ENCODE measurements at regions not wholly inside any gene's neighbourhood (a gene's known extent, or its start where the extent isn't known, plus 50 kb on each side); places are given as distances from the start of the nearest gene placed in this dataset.

DNA sequence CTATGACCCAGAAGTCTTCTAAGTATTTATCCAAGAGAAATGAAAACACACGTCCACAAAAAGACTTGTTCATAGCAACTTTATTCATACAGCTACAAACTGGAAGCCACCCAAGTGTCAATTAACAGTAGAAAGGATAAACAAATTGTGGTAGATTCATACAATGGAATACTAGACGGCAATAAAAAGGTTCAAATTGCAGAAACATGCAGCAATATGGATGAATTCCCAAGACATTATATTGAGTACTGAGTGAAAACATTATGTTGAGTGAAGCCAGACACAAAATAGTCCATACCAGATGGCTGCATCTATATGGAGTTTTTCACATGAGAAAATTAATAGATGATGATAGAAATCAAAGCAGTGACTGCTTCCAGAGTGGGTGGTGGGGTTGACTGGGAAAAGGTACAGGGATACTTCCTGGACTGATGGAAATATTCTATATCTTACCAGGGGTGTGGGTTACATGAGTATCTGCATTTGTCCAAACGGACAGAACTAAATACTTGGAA is 292.0 kb downstream of the FGFR2 start:
- Histone ChIP-seq H3K27ac (no peak overlapping the region), H3K4me1 (no peaks in the 10 kb centered on the region), H3K9me3 (peaks cover 0 to 3% (median 0%) of the 10 kb centered on the region in 8 donors), H3K27me3 (replicated peaks in 1 of 7) (no peaks in the 10 kb centered on the region), H3K4me3 (no peak overlapping the region), H3K36me3 (no peaks in the 10 kb centered on the region)
- intact Hi-C loops (cut with DNase I; ENCODE audit: low total_unique reads) = no loop called here
- WGBS, 5 donors = 52 to 62% (median 55%) methylated on average over 3 of the region's 3 CpGs
- DNase-seq = no peak
- TF ChIP-seq POLR2A (IDR thresholded peaks at IDR 0.05) (no peak), POLR2AphosphoS5 (IDR thresholded peaks at IDR 0.05) (no peak)
- TF ChIP-seq, protein P1, sequence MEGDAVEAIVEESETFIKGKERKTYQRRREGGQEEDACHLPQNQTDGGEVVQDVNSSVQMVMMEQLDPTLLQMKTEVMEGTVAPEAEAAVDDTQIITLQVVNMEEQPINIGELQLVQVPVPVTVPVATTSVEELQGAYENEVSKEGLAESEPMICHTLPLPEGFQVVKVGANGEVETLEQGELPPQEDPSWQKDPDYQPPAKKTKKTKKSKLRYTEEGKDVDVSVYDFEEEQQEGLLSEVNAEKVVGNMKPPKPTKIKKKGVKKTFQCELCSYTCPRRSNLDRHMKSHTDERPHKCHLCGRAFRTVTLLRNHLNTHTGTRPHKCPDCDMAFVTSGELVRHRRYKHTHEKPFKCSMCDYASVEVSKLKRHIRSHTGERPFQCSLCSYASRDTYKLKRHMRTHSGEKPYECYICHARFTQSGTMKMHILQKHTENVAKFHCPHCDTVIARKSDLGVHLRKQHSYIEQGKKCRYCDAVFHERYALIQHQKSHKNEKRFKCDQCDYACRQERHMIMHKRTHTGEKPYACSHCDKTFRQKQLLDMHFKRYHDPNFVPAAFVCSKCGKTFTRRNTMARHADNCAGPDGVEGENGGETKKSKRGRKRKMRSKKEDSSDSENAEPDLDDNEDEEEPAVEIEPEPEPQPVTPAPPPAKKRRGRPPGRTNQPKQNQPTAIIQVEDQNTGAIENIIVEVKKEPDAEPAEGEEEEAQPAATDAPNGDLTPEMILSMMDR (IDR thresholded peaks at IDR 0.05 in 8 of 11, conservative IDR thresholded peaks at IDR 0.05 in 3 of 11) = no peak

DNA sequence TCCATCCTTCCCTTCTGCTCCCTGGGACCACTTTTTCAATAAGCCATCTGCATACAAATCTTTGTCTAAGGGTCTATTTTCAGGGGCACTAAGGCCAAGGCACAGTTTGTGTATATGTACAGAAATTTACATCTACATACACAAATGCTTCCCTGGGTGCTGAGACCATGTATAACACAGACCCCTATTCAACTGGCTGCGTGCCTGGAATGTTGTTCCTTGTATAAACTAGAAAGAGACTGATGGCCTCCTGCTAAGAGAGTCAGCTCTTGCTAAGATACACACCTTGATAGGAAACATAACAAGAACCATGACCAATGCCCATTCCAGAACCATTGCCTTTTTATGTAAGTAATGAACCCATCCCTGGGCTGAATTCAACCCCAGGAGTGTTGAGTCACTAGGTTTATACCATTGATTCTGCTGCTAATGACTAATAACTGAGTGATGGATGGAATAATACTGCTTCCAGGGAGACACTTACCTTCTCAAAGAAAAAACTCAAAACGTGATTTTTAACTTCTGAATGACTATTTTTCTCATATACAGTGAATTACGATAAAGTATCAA is 290.7 kb downstream of the FGFR2 start:
- H3K36me3 ChIP-seq = no peaks in the 10 kb centered on the region
- no peak for TF ChIP-seq POLR2A (IDR thresholded peaks at IDR 0.05)
- TF ChIP-seq POLR2AphosphoS5 (IDR thresholded peaks at IDR 0.05) = no peak
- TF ChIP-seq, protein P1 (IDR thresholded peaks at IDR 0.05 in 8 of 11, conservative IDR thresholded peaks at IDR 0.05 in 3 of 11) = no peak
- no peak for DNase-seq
- peaks cover 0 to 3% (median 0%) of the 10 kb centered on the region in 8 donors for H3K9me3 ChIP-seq
- WGBS, 5 donors = 66 to 77% (median 75%) methylated on average over 3 of the region's 3 CpGs
- H3K27me3 ChIP-seq (replicated peaks in 1 of 7) = no peaks in the 10 kb centered on the region
- no peaks in the 10 kb centered on the region for H3K4me1 ChIP-seq
- no peak overlapping the region for H3K4me3 ChIP-seq
- no peak overlapping the region for H3K27ac ChIP-seq
- intact Hi-C loops (cut with DNase I; ENCODE audit: low total_unique reads) = no loop called here

DNA sequence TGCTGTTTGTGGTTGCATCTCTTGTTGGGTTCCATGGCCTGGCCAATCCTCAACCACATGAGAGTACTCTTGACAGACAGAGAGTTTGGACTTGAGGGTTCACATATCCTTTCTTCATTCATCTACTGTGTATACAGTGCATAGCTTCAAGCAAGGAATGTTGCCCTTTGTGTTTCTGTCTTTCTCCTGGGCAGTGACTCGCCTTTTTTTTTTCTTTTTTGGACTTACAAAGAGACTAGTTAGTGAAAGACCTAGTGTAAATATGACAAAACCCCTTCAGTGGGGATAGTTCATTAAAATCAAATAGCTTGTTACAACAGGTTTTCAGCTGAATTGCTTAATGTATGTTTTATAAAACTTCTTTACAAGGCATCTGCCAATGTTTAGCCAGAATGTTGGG is 290.2 kb downstream of the FGFR2 start:
- Histone ChIP-seq H3K36me3 (no peaks in the 10 kb centered on the region), H3K4me3 (no peak overlapping the region), H3K27ac (no peak overlapping the region), H3K27me3 (replicated peaks in 1 of 7) (no peaks in the 10 kb centered on the region), H3K4me1 (no peaks in the 10 kb centered on the region), H3K9me3 (peaks cover 0 to 3% (median 0%) of the 10 kb centered on the region in 8 donors)
- 54 to 75% (median 68%) methylated on average over 1 of the region's 1 CpG for WGBS, 5 donors
- intact Hi-C loops (cut with DNase I; ENCODE audit: low total_unique reads) = no loop called here
- no peak for TF ChIP-seq POLR2AphosphoS5 (IDR thresholded peaks at IDR 0.05)
- TF ChIP-seq POLR2A (IDR thresholded peaks at IDR 0.05) = no peak
- TF ChIP-seq, protein P1 (IDR thresholded peaks at IDR 0.05 in 8 of 11, conservative IDR thresholded peaks at IDR 0.05 in 3 of 11) = no peak
- DNase-seq = no peak

DNA sequence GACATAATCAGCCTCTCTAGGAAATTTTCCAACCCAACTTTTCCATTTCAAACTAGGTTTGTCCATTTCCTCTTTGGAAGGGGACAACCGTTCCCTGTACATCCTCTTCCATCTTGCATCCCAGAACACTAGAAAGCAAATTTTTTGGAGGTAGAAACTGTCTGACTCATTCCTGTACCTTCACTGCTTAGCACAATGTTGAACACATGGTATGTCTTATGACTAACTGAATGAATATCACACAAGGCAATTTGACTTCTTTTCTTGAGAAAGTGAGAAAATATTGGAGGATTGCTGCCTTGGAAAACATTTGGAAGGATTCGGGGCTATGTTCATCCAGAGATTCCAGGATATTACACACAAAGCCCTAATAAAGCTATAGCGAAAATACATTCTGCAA is 289.1 kb downstream of the FGFR2 start:
- no peak overlapping the region for H3K4me3 ChIP-seq
- no peaks in the 10 kb centered on the region for H3K4me1 ChIP-seq
- no peaks in the 10 kb centered on the region for H3K36me3 ChIP-seq
- no peak for TF ChIP-seq POLR2A (IDR thresholded peaks at IDR 0.05)
- no peak for TF ChIP-seq POLR2AphosphoS5 (IDR thresholded peaks at IDR 0.05)
- TF ChIP-seq, protein P1 (IDR thresholded peaks at IDR 0.05 in 8 of 11, conservative IDR thresholded peaks at IDR 0.05 in 3 of 11) = no peak
- DNase-seq = no peak
- intact Hi-C loops (cut with DNase I; ENCODE audit: low total_unique reads) = no loop called here
- H3K9me3 ChIP-seq = peaks cover 0 to 3% (median 0%) of the 10 kb centered on the region in 8 donors
- no peak overlapping the region for H3K27ac ChIP-seq
- no peaks in the 10 kb centered on the region for H3K27me3 ChIP-seq (replicated peaks in 1 of 7)
- 72 to 85% (median 81%) methylated on average over 3 of the region's 3 CpGs for WGBS, 5 donors
